HCT116 (cell line): ENCODE measurements at regions not wholly inside any gene's neighbourhood (a gene's known extent, or its start where the extent isn't known, plus 50 kb on each side); places are given as distances from the start of the nearest gene placed in this dataset.

Experiments
- EZH2 ChIP-seq: fragments of 200-600 bp; sonication (generic); IDR thresholded peaks from 2 replicates; pipeline ENCODE4 v1.6.1; 2017; ENCODE audit warnings: antibody characterized with exemption, mixed run types
- EZH2phosphoT487 ChIP-seq: fragments of 200-600 bp; IDR thresholded peaks from 2 replicates; pipeline ENCODE4 v1.6.1; 2018; ENCODE audit warnings: antibody characterized with exemption, borderline replicate concordance
- JUND ChIP-seq: IDR thresholded peaks from 2 replicates; pipeline ENCODE4 v1.6.1; 2012
- MAX ChIP-seq: IDR thresholded peaks from 2 replicates; pipeline ENCODE4 v1.6.1; 2012
- POLR2A ChIP-seq: IDR thresholded peaks from 2 replicates; pipeline ENCODE4 v1.7.0; 2011; ENCODE audit warnings: borderline replicate concordance; ENCODE audit not compliant: insufficient read depth, insufficient read length; ENCODE audit errors: extremely low read depth
- RAD21 ChIP-seq: IDR thresholded peaks from 2 replicates; pipeline ENCODE4 v1.6.1; 2012; ENCODE audit warnings: low read depth, mild to moderate bottlenecking
- YY1 ChIP-seq: IDR thresholded peaks from 2 replicates; pipeline ENCODE4 v1.6.1; 2011; ENCODE audit warnings: low read length, low read depth, moderate library complexity, mild to moderate bottlenecking; ENCODE audit not compliant: insufficient replicate concordance; ENCODE audit errors: extremely low read depth
- TF ChIP-seq, protein P1 (sequence below), 3 experiments: fragments of 200-600 bp in 1 of 3; sonication (generic) in 1 of 3; IDR thresholded peaks in 2 of 3; conservative IDR thresholded peaks in 1 of 3; 2 replicates each; pipeline ENCODE4 v1.5.1; 2012 to 2017; ENCODE audit warnings: low read depth in 2 of 3, low read length in 2 of 3, antibody characterized with exemption in 1 of 3, borderline replicate concordance in 1 of 3, control low read depth in 1 of 3, mild to moderate bottlenecking in 1 of 3, mixed read lengths in 1 of 3, mixed run types in 1 of 3, moderate library complexity in 1 of 3; ENCODE audit not compliant: insufficient read depth in 1 of 3

DNA sequence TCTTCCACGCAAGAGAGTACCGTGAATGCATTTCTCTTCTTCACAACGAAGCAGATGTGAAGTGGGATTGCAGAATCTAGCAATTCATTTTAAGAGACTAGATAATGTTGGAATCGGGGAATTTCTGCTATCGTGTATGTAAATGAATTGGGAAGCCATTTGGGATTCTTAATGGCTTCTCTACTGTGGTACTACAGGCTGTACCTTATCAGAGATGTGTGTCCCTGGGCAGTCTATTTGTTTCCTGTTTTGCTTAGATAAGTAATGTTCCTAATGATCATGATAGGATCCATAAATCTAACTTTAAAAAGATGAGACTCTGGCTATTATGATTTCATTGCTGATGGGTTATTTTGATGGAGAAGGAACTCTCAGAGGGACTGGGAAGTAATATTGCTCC lies 320.6 kb downstream of the REEP3 start:
- TF ChIP-seq POLR2A (no peak), RAD21 (no peak), YY1 (no peak), EZH2 (no peak), JUND (no peak), MAX (no peak), EZH2phosphoT487 (no peak)
- TF ChIP-seq, protein P1, sequence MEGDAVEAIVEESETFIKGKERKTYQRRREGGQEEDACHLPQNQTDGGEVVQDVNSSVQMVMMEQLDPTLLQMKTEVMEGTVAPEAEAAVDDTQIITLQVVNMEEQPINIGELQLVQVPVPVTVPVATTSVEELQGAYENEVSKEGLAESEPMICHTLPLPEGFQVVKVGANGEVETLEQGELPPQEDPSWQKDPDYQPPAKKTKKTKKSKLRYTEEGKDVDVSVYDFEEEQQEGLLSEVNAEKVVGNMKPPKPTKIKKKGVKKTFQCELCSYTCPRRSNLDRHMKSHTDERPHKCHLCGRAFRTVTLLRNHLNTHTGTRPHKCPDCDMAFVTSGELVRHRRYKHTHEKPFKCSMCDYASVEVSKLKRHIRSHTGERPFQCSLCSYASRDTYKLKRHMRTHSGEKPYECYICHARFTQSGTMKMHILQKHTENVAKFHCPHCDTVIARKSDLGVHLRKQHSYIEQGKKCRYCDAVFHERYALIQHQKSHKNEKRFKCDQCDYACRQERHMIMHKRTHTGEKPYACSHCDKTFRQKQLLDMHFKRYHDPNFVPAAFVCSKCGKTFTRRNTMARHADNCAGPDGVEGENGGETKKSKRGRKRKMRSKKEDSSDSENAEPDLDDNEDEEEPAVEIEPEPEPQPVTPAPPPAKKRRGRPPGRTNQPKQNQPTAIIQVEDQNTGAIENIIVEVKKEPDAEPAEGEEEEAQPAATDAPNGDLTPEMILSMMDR (IDR thresholded peaks at IDR 0.05 in 2 of 3, conservative IDR thresholded peaks at IDR 0.05 in 1 of 3; ENCODE audit: borderline replicate concordance in 1 of 3, insufficient read depth in 1 of 3, low read depth in 2 of 3, low read length in 2 of 3): no peak
